G401.6 (cell line): ENCODE measurements at regions not wholly inside any gene's neighbourhood (a gene's known extent, or its start where the extent isn't known, plus 50 kb on each side); places are given as distances from the start of the nearest gene placed in this dataset.
"Not testable (repeated sequence)": the region's sequence is repeated elsewhere in the genome, so short reads cannot be mapped to it uniquely, and the experiment has no call there.

Experiments used
- FAIRE-seq: peaks from 2 replicates; lab custom pipeline; 2012; peaks lifted over from hg19 to GRCh38; lab: Jason Lieb, UNC

DNA sequence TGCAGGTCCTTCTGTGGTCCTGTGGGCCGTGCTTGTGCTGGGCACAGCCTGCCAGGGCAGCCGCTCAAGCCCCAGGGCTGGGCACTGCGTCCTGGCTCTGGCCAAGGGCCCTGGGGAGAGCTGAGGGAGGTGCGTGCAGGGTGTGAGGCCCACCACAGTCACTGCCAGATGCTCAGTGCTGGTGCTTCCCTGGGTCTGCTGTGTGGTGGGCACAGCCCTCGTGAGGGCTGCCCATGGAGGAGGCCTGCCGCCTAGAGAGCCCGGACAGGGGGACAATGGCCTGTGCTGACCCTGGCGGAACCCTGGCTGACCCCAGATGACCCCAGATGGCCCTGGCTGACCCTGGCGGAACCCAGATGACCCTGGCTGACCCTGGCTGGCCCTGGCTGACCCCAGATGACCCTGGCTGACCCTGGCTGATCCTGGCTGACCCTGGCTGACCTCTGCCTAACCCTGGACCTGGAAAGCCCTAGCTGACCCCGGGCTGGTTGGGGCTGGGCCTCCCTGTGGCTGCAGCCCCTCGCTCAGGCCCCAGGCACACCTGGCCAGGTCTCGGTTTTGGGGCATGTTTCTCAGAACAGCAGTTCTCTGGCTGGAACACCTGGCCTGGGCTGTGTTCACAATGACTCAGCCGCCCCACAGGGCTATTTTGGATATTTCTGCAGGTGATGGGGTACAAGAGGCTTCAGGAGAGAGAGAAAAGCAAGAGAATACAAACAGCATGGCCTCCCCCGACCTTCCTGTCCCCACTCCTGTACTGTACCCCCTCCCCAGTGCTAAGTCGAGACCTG is 55.4 kb downstream of the TMEM121 start:
- FAIRE-seq = no peak

DNA sequence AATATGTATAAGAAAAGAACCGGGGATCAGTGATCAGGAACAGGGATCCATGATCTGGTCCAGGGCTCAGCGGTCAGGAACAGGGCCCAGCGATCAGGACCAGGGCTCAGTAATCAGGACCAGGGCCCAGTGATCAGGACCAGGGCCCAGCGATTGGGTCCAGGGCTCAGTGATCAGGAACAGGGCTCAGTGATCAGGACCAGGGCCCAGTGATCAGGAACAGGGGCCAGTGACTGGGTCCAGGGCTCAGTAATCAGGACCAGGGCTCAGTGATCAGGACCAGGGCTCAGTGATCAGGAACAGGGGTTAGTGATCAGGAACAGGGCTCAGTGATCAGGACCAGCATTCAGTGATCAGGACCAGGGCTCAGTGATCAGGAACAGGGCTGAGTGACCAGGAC is 56.3 kb downstream of the TMEM121 start:
- no peak for FAIRE-seq

DNA sequence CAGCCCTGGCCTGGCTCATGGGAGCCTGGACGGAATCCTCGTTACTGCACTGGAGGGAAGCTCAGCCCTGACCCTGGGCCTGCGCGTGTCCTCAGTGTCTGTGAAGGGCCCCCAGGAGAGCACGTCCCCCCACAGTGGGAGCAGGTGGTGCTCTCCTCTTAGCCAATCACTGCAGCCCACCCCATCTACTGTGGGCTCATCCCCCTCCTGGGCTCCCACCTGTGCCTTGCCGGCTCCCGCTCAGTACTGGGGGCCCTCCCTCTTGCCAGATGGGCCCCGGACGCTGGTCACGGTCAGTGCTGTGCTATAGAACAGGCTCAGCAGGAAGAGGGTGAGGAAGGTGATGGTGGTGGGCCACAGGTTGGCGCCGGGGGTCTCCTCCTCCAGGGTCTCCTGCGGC is 57.5 kb downstream of the TMEM121 start:
- FAIRE-seq = not testable (repeated sequence)

DNA sequence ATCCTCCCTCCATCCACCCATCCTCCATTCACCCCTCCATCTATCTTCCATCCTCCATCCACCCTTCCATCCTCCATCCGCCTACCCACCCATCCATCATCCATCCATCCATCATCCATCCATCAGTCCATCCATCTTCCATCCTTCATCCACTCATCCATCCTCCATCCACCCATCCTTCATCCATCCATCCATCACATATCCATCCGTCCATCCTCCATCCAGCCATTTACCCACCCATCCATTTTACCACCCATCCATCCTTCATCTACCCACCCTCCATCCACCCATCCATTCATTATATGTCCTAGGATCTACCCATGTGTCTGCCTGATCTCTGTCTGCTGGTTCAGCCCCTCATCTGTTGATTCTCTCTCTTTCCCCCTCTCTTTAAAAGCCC is 58.9 kb downstream of the TMEM121 start:
- FAIRE-seq = not testable (repeated sequence)

DNA sequence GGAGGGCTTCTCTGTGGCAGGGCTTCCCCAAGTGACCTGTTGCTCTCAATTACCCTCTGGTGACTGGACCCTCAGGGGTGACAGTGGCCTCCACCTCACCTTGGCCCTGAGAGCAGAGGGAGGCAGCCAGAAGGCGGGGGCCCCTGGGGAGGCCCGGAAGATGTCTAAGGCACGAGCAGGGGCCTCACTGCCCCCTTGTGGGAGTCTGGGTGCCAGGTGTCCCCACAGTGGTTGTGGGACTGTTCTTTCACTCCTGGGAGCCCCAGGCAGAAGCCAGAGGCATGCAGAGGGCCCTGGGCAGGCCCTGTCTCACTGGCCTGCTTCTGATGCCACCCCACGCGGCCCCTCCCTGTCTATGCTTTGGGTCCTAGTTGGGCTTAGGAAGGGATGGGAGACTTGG is 59.3 kb downstream of the TMEM121 start:
- FAIRE-seq = not testable (repeated sequence)

DNA sequence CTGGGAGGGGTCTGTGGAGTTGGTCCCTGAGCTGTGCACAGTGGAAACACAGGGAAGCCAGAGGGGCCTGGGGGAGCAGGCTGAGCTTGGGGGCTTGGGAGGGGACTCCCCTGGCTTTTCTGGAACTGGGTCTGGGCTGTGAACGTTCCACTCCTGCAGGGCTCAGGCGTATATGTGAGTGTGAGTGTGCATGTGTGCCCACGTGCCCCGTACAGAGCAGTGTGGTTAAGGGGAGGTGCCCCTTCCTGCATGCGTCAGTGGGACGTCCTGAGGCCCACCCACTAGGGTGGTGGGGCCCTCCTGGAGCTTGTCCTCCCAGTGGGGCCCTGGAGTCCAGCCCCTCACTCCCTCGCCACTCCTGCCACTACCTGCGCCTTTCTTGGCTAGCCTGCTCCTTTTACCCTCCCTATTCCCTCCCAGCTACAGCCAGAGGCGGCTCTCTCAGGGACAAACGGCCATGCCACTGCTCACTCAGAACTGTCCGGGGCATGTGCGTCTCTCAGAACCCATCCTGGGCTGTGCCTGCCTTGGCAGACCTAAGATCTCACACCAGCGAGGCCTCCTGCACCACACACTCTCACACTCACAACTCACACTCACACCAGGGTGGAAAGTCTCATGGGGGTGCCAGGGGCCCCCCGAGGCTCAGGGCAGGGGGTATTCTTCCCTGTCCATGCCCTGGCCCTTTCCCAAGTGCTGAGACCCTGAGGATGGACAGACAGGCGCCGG is 59.9 kb downstream of the TMEM121 start:
- not testable (repeated sequence) for FAIRE-seq

DNA sequence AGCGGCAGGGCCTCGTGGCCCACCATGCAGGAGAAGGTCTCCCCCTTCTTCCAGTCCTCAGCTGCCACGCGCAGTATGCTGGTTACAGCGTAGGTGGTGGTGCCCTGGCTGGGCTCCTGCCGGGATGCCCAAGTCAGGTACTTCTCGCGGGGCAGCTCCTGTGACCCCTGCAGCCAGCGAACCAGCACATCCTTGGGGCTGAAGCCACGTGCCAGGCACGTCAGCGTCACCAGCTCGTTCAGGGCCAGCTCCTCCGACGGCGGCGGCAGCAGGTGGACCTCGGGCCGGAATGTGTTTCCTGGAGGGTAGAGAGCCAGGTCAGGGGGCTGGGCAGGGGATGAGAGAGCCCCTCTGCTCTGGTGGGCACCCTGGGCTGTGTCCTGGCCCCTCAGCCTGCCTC is 60.7 kb downstream of the TMEM121 start:
- FAIRE-seq = not testable (repeated sequence)

DNA sequence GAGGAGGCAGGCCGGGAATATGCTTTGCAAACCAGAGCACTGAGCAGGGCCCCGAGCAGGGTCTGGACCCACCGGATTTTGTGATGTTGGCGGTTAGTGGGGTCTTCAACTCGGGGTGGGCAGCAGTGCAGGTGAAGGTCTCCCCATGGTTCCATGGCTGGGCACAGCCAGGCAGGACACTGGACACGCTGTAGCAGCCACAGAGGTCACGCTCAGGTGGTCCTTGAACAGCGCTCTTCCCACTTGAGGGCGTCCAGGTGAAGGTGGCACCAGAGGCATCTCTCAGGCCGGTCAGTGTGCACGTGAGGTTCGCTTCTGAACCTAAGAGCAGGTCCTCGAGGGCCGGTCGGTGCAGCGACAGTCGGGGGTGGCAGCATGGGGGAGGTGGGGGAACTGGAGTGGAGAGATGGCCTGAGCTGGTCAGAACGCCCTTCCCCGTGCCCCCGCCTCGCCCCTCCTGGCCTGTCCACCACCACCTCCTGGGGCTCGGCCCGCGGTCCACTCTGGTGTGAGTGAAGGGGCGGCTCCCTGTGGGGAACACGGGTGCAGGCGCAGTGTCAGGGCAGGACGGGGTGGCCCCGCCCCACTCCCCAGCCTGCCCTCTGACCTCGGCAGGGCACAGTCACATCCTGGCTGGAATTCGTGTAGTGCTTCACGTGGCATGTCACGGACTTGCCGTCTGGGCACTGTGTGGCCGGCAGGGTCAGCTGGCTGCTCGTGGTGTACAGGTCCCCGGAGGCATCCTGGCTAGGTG is 61.3 kb downstream of the TMEM121 start:
- not testable (repeated sequence) for FAIRE-seq

DNA sequence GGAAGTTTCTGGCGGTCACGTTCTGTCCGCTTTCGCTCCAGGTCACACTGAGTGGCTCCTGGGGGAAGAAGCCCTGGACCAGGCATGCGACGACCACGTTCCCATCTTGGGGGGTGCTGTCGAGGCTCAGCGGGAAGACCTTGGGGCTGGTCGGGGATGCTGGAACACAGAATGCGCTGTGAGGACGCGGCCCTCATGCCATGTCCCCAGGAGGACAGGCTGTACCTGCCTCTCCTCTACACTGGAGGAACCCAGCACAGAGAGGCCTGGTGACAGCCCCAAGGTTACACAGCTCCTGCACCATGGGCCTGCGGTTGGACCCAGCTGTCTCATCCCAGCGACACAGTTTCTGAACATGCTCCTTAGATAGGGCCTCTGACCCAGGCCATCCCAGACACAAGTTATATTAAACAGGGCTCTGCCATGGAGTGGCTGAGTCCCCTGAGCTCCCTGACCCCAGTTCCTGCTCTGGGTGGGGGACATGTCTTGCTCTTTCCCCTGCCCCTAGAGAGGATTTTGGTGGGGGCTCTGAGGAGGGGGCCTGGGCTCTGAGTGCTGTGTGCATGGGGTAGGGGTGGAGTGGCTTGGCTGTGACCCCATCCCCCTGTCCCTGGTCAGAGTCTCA is 62.0 kb downstream of the TMEM121 start:
- FAIRE-seq = no peak

DNA sequence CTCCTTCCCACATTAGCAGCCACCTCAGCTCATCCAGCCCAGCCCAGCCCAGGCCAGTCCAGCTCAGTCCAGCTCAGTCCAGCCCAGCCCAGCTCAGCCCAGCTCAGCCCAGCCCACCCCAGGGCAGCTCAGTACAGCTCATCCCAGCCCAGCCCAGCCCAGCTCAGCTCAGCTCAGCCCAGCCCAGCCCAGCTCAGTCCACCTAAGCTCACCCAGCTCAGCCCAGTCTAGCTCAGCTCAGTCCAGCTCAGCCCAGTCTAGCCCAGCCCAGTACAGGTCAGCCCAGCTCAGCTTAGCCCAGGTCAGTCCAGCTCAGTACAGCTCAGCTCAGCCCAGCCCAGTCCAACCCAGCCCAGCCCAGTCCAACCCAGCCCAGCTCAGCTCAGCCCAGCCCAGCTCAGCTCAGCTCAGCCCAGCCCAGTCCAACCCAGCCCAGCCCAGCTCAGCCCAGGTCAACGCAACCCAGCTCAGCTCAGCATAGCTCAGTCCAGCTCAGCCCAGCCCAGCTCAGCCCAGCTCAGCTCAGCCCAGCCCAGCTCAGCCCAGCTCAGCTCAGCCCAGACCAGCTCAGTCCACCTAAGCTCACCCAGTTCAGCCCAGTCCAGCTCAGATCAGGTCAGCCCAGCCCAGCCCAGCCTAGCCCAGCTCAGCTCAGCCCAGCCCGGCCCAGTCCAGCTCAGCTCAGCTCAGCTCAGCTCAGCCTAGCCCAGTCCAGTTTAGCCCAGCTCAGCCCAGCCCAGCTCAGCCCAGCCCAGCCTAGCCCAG is 63.0 kb downstream of the TMEM121 start:
- FAIRE-seq = no peak

DNA sequence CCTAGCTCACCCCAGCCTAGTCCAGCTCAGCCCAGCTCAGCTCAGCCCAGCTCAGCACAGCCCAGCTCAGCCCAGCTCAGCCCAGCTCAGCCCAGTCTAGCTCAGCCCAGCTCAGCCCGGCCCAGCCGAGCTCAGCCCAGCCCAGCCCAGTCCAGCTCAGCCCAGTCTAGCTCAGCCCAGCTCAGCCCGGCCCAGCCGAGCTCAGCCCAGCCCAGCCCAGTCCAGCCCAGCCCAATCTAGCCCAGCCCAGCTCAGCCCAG is 63.5 kb downstream of the TMEM121 start:
- not testable (repeated sequence) for FAIRE-seq

DNA sequence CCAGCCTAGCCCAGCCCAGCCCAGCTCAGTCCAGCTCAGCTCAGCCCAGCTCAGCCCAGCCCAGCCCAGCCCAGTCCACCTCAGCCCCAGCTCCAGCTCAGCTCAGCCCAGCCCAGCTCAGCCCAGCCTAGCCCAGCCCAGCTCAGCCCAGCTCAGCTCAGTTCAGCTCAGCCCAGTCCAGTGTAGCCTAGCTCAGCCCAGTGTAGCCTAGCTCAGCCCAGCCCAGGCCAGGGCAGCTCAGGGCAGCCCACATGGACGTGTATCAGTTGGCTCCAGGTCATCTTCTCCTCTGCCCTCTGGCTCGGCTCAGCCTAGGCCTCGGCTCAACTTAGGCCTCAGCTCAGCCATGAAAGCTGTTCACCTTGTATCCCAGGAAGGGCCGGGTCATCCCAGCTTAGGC is 64.7 kb downstream of the TMEM121 start:
- FAIRE-seq = no peak

DNA sequence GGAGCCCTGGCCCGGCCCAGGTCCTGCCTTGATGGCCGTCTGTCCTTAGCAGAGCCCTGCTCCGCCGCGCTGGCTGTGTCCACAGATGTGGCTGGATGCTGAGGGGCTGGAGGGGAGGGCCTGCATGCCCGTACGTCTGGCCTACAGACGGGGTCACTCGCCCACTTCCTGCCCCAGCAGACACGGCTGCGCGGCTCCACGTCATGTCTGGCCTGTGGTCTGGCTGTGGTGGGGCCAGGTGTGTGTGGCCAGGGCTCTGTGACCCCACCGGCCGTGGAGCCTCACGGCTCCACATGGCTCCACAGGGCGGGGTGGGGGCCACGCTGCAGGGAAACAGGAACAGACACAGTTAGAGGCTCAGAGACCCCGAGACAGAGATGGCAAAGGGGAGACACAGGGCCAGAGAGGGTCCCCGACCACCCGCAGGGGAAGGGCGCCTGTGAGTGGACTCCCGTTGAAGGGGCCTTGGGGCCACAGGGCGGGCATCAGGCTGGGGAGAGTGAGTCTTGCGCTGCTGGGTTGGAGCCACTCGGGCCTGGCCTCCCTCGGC is 65.5 kb downstream of the TMEM121 start:
- FAIRE-seq = not testable (repeated sequence)

DNA sequence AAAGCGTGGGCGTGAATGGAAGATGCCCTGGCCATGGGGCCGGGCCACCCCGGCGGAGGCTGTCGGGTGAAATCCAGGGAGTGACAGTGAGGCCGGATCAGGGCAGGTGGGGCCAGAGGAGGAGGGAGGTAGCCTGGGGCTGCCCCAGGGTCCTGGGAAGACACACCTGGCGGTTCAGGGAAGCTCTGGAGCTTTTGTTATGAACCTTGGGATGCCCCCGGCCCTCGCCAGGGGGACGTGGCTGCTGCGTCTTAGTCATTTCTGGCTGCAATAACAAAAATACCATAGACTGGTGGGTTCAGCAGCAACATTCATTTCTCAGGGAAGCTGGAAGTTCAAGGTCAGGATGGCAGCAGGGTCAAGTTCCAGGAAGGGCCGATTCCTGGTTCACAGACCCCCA is 66.3 kb downstream of the TMEM121 start:
- not testable (repeated sequence) for FAIRE-seq

DNA sequence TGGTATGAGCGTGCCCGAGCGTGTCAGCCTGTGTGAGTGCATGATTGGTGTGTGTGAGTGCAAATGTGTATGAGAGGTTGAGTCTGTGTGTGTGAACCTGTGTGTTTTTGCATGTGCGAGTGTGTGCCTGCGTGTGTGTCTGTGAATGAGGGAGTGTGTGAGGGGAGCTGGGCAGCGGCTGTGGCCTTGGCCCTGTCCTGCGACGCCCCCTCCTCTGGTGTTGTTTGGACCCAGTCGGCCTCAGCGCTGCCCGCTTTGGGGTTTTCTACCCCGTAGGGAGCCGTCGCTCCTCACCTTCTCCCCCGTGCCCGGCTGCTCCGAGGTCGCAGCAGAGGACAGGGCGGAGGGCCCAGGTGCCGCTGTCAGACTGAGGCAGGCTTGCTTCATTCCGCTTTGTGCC is 69.0 kb downstream of the TMEM121 start:
- not testable (repeated sequence) for FAIRE-seq

DNA sequence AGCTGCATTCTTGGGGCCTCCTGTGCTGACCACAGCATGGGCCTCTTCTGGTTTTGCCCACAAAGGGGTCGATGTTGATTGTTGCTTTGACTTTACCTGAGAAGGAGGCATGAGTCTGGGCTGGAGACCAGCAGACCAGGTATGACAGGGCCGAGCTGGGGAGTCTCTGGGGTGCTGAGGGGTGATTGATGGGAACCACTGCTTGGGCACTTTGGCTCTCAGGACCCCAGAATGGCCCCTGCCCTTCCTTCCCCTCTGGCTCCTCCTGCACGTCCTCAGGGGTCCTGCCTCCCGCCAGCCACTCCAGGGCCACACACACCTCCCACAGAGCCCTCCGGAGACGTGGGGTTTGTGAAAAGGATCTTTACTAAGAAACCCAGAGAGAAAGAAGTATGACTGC is 70.0 kb downstream of the TMEM121 start:
- FAIRE-seq = not testable (repeated sequence)

DNA sequence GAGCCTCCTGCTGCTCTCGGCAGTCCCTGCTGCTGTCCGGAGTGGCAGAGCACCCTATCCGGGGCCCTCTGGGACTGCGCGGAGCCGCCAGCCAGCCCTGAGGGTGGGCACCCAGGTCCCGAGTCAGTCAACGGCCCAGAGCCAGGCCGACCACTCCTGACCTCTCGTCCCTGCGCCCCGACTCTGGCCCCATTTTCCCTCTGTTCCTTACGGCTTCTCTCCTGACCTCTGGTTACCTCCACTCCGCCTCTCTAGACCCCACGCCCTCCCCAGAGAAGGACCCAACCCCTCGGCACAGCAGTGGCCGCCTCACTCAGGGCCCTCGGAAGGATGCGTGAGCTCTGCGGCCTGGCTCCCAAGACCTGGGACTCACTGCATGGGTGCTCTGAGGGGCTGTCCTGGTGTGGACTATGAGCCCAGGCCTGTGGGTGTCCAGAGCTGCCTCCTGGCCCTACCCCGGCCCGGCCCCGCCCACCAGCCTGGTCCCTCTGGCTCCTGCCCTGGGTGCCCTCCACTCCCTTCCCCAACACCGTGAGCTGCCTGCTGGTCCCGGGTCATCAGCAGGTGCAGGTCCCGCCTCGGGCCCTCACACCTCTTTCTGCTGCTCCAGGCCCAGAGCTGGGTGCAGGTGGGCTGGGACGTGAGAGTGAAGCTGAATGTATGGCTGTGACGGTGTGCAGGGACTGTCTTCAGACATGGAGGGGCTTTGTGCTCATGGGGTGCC is 71.8 kb downstream of the TMEM121 start:
- FAIRE-seq = not testable (repeated sequence)

DNA sequence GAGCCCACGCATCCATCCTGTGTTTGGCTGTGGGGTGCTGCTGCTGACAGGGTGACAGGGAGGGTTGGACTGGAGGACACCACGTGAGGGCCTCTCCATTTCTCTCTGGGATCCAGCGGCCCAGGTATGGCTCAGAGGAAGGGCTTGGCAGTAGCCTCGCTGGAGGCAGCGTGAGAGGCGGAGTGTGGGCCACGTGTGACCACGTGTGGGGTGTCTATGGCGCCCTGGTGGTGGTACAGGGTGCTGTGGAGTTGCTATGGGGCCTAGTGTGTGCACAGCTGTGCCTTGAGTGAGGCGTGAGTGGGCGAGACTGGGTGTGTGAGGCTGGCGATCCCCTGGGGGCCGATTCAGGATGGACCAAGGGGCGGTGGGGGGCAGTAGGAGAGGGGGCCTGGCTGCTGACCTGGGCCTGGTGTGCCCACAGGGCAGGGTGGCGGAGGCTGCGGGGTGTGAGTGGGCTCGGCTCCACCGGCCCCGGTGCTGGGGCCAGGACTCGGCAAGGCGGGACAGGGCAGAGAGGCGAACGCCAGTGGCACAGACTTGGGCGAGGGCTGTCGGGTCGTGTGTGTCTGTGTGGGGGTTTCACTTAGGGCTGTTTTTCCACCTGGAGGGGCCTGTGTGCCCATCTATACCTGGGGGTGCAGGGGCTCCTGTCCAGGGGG is 72.7 kb downstream of the TMEM121 start:
- not testable (repeated sequence) for FAIRE-seq

DNA sequence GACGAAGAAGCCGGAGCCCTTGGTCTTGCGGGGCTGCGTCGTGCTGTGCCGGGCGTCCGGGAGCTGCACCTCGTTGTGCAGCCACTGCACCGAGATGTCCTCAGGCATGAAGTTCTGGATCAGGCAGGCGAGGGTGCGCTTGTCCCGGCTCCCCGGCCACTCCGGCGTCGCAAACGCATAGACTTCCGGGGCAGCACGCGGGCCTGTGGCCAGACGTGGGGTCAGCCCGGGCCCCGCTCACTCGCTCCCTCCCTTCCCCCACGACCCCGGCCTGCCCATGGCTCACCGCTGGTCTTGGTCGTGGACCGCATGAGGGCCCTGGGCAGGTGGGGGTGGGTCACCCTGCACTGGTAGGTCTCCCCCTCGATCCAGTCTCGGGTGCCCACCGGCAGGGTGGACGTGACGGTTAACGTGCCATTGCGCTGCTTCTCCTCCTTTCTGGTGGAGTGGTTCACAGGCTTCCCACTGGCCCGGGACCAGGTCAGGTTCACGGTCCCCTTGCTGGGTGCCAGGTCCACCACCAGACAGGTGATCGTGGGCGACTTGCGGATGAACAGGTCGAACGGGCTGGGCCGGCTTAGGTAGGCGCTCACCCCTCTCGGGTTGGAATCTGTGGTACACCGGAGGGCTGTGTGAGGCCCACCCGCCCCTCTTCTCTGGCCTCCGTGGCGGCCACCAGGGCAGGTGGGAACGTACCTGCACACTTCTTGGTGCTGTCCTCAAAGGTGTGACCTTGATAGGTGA is 74.0 kb downstream of the TMEM121 start:
- not testable (repeated sequence) for FAIRE-seq

DNA sequence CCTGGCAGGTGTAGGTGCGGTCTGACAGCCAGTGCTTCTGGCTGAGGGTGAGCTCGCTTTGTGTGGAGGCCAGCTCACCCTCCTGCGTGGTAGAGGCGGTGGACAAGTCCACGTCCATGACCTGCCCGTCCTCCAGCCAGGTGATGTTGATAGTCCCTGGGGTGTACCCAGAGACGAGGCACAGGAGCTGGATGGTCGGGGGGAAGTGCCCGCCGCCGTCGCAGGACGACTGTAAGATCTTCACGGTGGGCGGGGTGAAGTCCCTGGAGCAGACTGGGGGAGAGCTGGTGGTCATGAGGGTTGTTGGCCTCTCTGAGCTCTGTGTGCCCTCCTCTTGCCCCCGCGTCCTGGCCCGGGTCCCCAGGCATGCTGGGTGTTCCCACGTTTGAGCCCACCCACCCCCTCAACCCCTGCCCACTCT is 74.6 kb downstream of the TMEM121 start:
- no peak for FAIRE-seq
